Smooth muscle cell (in vitro differentiated cells): ENCODE measurements at regions not wholly inside any gene's neighbourhood (a gene's known extent, or its start where the extent isn't known, plus 50 kb on each side); places are given as distances from the start of the nearest gene placed in this dataset.

Experiments
- DNase-seq: peaks from one replicate; lab custom pipeline; 2025; ENCODE audit not compliant: unreplicated experiment; lab: John Stamatoyannopoulos, UW
- H2AFZ ChIP-seq: fragments of 200-600 bp; sonication (generic); 2 replicates; pipeline ENCODE4 v1.6.0; 2016; ENCODE audit warnings: antibody characterized with exemption, low read depth, mild to moderate bottlenecking
- H3F3A ChIP-seq: fragments of 200-600 bp; sonication (generic); 2 replicates; pipeline ENCODE4 v1.6.0; 2017; ENCODE audit warnings: antibody characterized with exemption, low read depth
- H3K27ac ChIP-seq: fragments of 200-600 bp; sonication (generic); 2 replicates; pipeline ENCODE4 v1.5.1; 2016; ENCODE audit warnings: low read depth, mild to moderate bottlenecking
- H3K27me3 ChIP-seq: fragments of 200-600 bp; sonication (generic); 2 replicates; pipeline ENCODE4 v1.6.1; 2016; ENCODE audit warnings: low read depth, mild to moderate bottlenecking
- H3K36me3 ChIP-seq: fragments of 200-600 bp; sonication (generic); 2 replicates; pipeline ENCODE4 v1.5.1; 2016; ENCODE audit warnings: low read depth
- H3K4me1 ChIP-seq: fragments of 200-600 bp; sonication (generic); 2 replicates; pipeline ENCODE4 v1.5.1; 2016; ENCODE audit warnings: low read depth
- H3K4me2 ChIP-seq: fragments of 200-600 bp; sonication (generic); 2 replicates; pipeline ENCODE4 v1.6.0; 2016; ENCODE audit warnings: mild to moderate bottlenecking
- H3K4me3 ChIP-seq: fragments of 200-600 bp; sonication (generic); 2 replicates; pipeline ENCODE4 v1.5.1; 2016; ENCODE audit warnings: mild to moderate bottlenecking
- H3K79me2 ChIP-seq: fragments of 200-600 bp; sonication (generic); 2 replicates; pipeline ENCODE4 v1.6.0; 2016; ENCODE audit warnings: low read depth, mild to moderate bottlenecking
- H3K9ac ChIP-seq: fragments of 200-600 bp; sonication (generic); 2 replicates; pipeline ENCODE4 v1.6.0; 2016; ENCODE audit warnings: low read depth
- H3K9me3 ChIP-seq: fragments of 200-600 bp; sonication (generic); replicated peaks from 2 replicates; pipeline ENCODE4 v1.5.1; 2016; ENCODE audit warnings: low read depth
- H4K20me1 ChIP-seq: fragments of 200-600 bp; sonication (generic); 2 replicates; pipeline ENCODE4 v1.6.0; 2016; ENCODE audit warnings: low read depth
- CTCF ChIP-seq: fragments of 200-600 bp; sonication (generic); IDR thresholded peaks from 2 replicates; pipeline ENCODE4 v1.5.1; 2017; ENCODE audit warnings: borderline replicate concordance, mild to moderate bottlenecking, antibody characterized with exemption; ENCODE audit not compliant: insufficient read depth, poor library complexity, severe bottlenecking
- WGBS: methylation state at CpG from one replicate; pipeline ENCODE4 v1.1.7; 2016; ENCODE audit warnings: low lambda C conversion rate; 5-methylcytosine and 5-hydroxymethylcytosine counted together

- no peak overlapping the region for H3K27ac ChIP-seq
- H4K20me1 ChIP-seq: no peaks in the 10 kb centered on the region
- no peaks in the 10 kb centered on the region for H3K27me3 ChIP-seq
- no peak overlapping the region for H3K9ac ChIP-seq
- H3K36me3 ChIP-seq: no peaks in the 10 kb centered on the region
- no peak for TF ChIP-seq CTCF
- no peak overlapping the region for H2AFZ ChIP-seq
- H3K79me2 ChIP-seq: no peaks in the 10 kb centered on the region
- no peaks in the 10 kb centered on the region for H3K4me1 ChIP-seq
- WGBS: 93% methylated on average over 2 of the region's 2 CpGs
- no peaks in the 10 kb centered on the region for H3F3A ChIP-seq
- no peak overlapping the region for H3K4me2 ChIP-seq
- H3K4me3 ChIP-seq: no peak overlapping the region
- no peak for DNase-seq
- H3K9me3 ChIP-seq: no peaks in the 10 kb centered on the region
These were observed 62.5 kb upstream of the PIK3CG start for GRCh38 chr7:106802589-106802988.

GRCh38 chr7:106806556-106806955, 58.5 kb upstream of the PIK3CG start:
- no peak overlapping the region for H3K4me2 ChIP-seq
- no peak overlapping the region for H3K27ac ChIP-seq
- no peaks in the 10 kb centered on the region for H3K4me1 ChIP-seq
- H3K79me2 ChIP-seq: no peaks in the 10 kb centered on the region
- H3K36me3 ChIP-seq: no peaks in the 10 kb centered on the region
- TF ChIP-seq CTCF: no peak
- H3K9ac ChIP-seq: no peak overlapping the region
- WGBS: 68% methylated on average over 4 of the region's 4 CpGs
- H3K27me3 ChIP-seq: no peaks in the 10 kb centered on the region
- H3F3A ChIP-seq: no peaks in the 10 kb centered on the region
- DNase-seq: no peak
- H3K4me3 ChIP-seq: no peak overlapping the region
- no peaks in the 10 kb centered on the region for H4K20me1 ChIP-seq
- H2AFZ ChIP-seq: no peak overlapping the region
- no peaks in the 10 kb centered on the region for H3K9me3 ChIP-seq

- H3K4me3 ChIP-seq: no peak overlapping the region
- H3K79me2 ChIP-seq: no peaks in the 10 kb centered on the region
- no peaks in the 10 kb centered on the region for H3K27me3 ChIP-seq
- no peaks in the 10 kb centered on the region for H3K4me1 ChIP-seq
- no peaks in the 10 kb centered on the region for H4K20me1 ChIP-seq
- no peak overlapping the region for H3K9ac ChIP-seq
- WGBS: 96% methylated on average over 4 of the region's 4 CpGs
- no peaks in the 10 kb centered on the region for H3K36me3 ChIP-seq
- H3K9me3 ChIP-seq: no peaks in the 10 kb centered on the region
- no peak overlapping the region for H2AFZ ChIP-seq
- DNase-seq: no peak
- H3F3A ChIP-seq: no peaks in the 10 kb centered on the region
- no peak overlapping the region for H3K27ac ChIP-seq
- TF ChIP-seq CTCF: no peak
- H3K4me2 ChIP-seq: no peak overlapping the region
These were observed 57.6 kb upstream of the PIK3CG start for GRCh38 chr7:106807474-106807873.

- Histone ChIP-seq H3K9me3 (no peaks in the 10 kb centered on the region), H3K36me3 (no peaks in the 10 kb centered on the region), H3K4me3 (no peak overlapping the region), H4K20me1 (no peaks in the 10 kb centered on the region), H3K79me2 (no peaks in the 10 kb centered on the region), H3K4me2 (no peak overlapping the region), H3K27ac (no peak overlapping the region), H3K4me1 (no peaks in the 10 kb centered on the region), H2AFZ (no peak overlapping the region), H3K9ac (no peak overlapping the region), H3K27me3 (no peaks in the 10 kb centered on the region), H3F3A (no peaks in the 10 kb centered on the region)
- WGBS: 96% methylated on average over 9 of the region's 9 CpGs
- TF ChIP-seq CTCF: no peak
- no peak for DNase-seq
These were observed 56.0 kb upstream of the PIK3CG start for GRCh38 chr7:106808967-106809635.
